Ascending aorta (tissue), 2 donors: ENCODE measurements at regions not wholly inside any gene's neighbourhood (a gene's known extent, or its start where the extent isn't known, plus 50 kb on each side); places are given as distances from the start of the nearest gene placed in this dataset.

Source experiments
- DNase-seq, 2 donors: peaks; one replicate each; pipeline ENCODE4 v3.0.0-alpha.2; 2019; ENCODE audit warnings: low spot score in 2 of 2
- H3K27ac ChIP-seq, 2 donors: fragments of 200-600 bp; sonication (generic); one replicate each; pipeline ENCODE4 v1.5.1; 2016 to 2017; ENCODE audit warnings: mild to moderate bottlenecking in 1 of 2
- H3K27me3 ChIP-seq: fragments of 200-600 bp; sonication (generic); one replicate; pipeline ENCODE4 v1.5.1; 2017
- H3K36me3 ChIP-seq, 2 donors: fragments of 200-600 bp; sonication (generic); one replicate each; pipeline ENCODE4 v1.5.1; 2016
- H3K4me1 ChIP-seq, 2 donors: fragments of 200-600 bp; sonication (generic); one replicate each; pipeline ENCODE4 v1.5.1; 2016 to 2017; ENCODE audit warnings: mild to moderate bottlenecking in 1 of 2
- H3K4me3 ChIP-seq, 2 donors: fragments of 200-600 bp; sonication (generic); one replicate each; pipeline ENCODE4 v1.5.1; 2016 to 2017; ENCODE audit warnings: mild to moderate bottlenecking in 1 of 2
- H3K9me3 ChIP-seq, 2 donors: fragments of 200-600 bp; sonication (generic); one replicate each; pipeline ENCODE4 v1.5.1; 2016
- intact Hi-C: fragments of 100-400 bp; cut with DNase I; formaldehyde crosslinking; loops from one replicate; pipeline ENCODE4 v1.15.1; 2023
- TF ChIP-seq, protein P1 (sequence below), 3 experiments: fragments of 200-600 bp in 2 of 3; fragments of 450-650 bp in 1 of 3; sonication (generic) in 2 of 3; IDR thresholded peaks; one replicate each; pipeline ENCODE4 v1.5.1; 2016 to 2019; ENCODE audit warnings: antibody characterized with exemption in 3 of 3, mild to moderate bottlenecking in 1 of 3, moderate library complexity in 1 of 3

DNA sequence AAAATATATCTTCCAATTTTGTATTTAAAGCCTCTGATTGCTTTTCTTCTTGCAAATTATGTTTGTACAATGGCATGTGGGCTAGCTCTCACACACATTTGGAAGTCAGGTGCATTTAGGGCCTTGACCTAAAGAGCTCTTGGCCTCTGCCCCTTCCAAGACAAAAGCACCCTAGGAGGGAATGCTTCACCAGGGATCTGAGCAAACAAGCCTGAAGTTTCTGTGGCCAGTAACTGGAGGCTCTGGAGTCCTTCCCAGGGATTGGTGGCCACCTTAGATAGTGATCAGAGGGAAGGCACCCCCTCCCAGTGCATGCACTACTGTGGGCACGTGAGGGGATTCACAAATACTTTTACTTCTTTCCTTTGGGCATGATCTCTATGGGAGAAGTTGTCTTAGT, 60.3 kb upstream of the DIPK2B start:
- Histone ChIP-seq H3K4me3 (no peak overlapping the region), H3K27me3 (no peaks in the 10 kb centered on the region), H3K4me1 (no peaks in the 10 kb centered on the region), H3K27ac (no peak overlapping the region), H3K9me3 (no peaks in the 10 kb centered on the region), H3K36me3 (no peaks in the 10 kb centered on the region)
- intact Hi-C loops = no loop called here
- TF ChIP-seq, protein P1, sequence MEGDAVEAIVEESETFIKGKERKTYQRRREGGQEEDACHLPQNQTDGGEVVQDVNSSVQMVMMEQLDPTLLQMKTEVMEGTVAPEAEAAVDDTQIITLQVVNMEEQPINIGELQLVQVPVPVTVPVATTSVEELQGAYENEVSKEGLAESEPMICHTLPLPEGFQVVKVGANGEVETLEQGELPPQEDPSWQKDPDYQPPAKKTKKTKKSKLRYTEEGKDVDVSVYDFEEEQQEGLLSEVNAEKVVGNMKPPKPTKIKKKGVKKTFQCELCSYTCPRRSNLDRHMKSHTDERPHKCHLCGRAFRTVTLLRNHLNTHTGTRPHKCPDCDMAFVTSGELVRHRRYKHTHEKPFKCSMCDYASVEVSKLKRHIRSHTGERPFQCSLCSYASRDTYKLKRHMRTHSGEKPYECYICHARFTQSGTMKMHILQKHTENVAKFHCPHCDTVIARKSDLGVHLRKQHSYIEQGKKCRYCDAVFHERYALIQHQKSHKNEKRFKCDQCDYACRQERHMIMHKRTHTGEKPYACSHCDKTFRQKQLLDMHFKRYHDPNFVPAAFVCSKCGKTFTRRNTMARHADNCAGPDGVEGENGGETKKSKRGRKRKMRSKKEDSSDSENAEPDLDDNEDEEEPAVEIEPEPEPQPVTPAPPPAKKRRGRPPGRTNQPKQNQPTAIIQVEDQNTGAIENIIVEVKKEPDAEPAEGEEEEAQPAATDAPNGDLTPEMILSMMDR (IDR thresholded peaks at IDR 0.05) = no peak
- DNase-seq = no peak

DNA sequence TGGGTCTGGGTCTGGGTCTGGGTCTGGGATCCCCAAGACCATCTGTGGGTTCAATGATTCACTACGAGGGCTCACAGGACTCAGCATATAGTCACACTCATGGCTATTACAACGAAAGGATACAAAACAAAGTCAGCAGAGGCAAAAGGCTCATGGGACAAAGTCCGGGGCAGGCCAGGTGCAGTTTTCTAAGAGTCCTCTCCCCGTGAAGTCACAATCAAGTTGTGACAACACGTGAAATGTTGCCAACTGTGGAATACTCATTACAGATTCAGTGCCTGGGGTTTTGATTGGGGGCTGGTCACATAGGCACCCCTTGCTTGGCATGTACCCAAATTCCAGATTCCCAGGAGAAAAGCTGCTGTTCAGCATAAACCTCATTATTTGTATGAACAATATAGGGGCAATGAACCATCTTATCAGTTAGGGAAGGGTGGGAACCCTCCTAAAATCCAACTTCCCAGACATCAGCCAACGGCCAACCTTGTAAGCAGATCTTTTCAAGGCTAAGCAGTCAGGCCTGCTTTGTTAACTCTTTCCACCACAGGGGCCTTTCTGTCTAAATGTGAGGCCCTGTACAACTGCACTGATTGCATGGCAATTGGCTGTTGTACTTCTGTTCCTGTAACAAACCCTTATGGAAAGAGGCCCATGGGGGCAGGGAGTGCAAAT, 58.2 kb upstream of the DIPK2B start:
- H3K4me1 ChIP-seq = no peaks in the 10 kb centered on the region
- intact Hi-C loops = no loop called here
- no peak for DNase-seq
- H3K27me3 ChIP-seq = no peaks in the 10 kb centered on the region
- H3K4me3 ChIP-seq = no peak overlapping the region
- H3K27ac ChIP-seq = no peak overlapping the region
- no peaks in the 10 kb centered on the region for H3K36me3 ChIP-seq
- H3K9me3 ChIP-seq = no peaks in the 10 kb centered on the region
- TF ChIP-seq, protein P1 (IDR thresholded peaks at IDR 0.05) = no peak
